Endothelial cell of umbilical vein (primary cell): ENCODE measurements at regions not wholly inside any gene's neighbourhood (a gene's known extent, or its start where the extent isn't known, plus 50 kb on each side); places are given as distances from the start of the nearest gene placed in this dataset.
A peak's percentile ranks its signal among the peaks of the same experiment; 100 is the strongest.

Source experiments
- BruUV-seq: library from RNA; stranded (reverse); fragments of 400-500 nt; replicated peaks from 2 replicates; lab custom pipeline; 2021; lab: Mats Ljungman, UMichigan
- CTCF ChIA-PET: fragments of 300-600, 350-600 bp; sonication (Branson Sonifier 250); formaldehyde crosslinking; loops from one replicate; lab custom pipeline; 2021; ENCODE audit warnings: antibody characterized with exemption, inconsistent platforms; lab: Charles Lee
- POLR2A ChIA-PET: fragments of 300-600, 350-600 bp; sonication (Branson Sonifier 250); formaldehyde crosslinking; loops from one replicate; lab custom pipeline; 2021; ENCODE audit warnings: antibody characterized with exemption, inconsistent platforms; lab: Charles Lee
- DNase-seq: peaks from one replicate; pipeline ENCODE4 v3.0.0-alpha.2; 2011; ENCODE audit warnings: low read depth, low spot score
- FAIRE-seq: peaks from 2 replicates; lab custom pipeline; 2011; peaks lifted over from hg19 to GRCh38; lab: Jason Lieb, UNC
- H2AFZ ChIP-seq: 2 replicates; pipeline ENCODE4 v1.6.0; 2012; ENCODE audit warnings: low read depth, low read length, control low read depth, inconsistent platforms
- H3K27ac ChIP-seq: 2 replicates; pipeline ENCODE4 v1.5.1; 2011; ENCODE audit warnings: low read depth, mild to moderate bottlenecking, control low read depth, low read length, moderate library complexity; ENCODE audit not compliant: insufficient read depth
- H3K27me3 ChIP-seq, 2 experiments: 2 replicates each; pipeline versions ENCODE4 v1.6.0 to v1.6.1; 2011; ENCODE audit warnings: low read length in 2 of 2, mixed read lengths in 1 of 2; ENCODE audit not compliant: control insufficient read depth in 2 of 2, insufficient read depth in 2 of 2
- H3K36me3 ChIP-seq, 2 experiments: 2 replicates in 1 of 2; 3 replicates in 1 of 2; pipeline ENCODE4 v1.5.1; 2011; ENCODE audit warnings: low read length in 2 of 2, mild to moderate bottlenecking in 1 of 2, moderate library complexity in 1 of 2; ENCODE audit not compliant: control insufficient read depth in 2 of 2, insufficient read depth in 2 of 2; ENCODE audit errors: extremely low read depth in 1 of 2
- H3K4me1 ChIP-seq: 3 replicates; pipeline ENCODE4 v1.5.1; 2011; ENCODE audit warnings: mild to moderate bottlenecking, low read length; ENCODE audit not compliant: control insufficient read depth, insufficient read depth; ENCODE audit errors: extremely low read depth
- H3K4me2 ChIP-seq: 2 replicates; pipeline ENCODE4 v1.6.1; 2011; ENCODE audit warnings: low read length, control low read depth, mixed read lengths; ENCODE audit not compliant: insufficient read depth
- H3K4me3 ChIP-seq, 3 experiments: fragments of 200-600 bp in 1 of 3; sonication (generic), shearing (Covaris generic) in 1 of 3; replicated peaks in 1 of 3; 2 replicates each; pipeline ENCODE4 v1.5.1; 2011 to 2016; ENCODE audit warnings: control low read depth in 3 of 3, low read length in 3 of 3, mild to moderate bottlenecking in 2 of 3, inconsistent platforms in 1 of 3, low read depth in 1 of 3, moderate library complexity in 1 of 3; ENCODE audit not compliant: insufficient read depth in 1 of 3
- H3K79me2 ChIP-seq: 2 replicates; pipeline ENCODE4 v1.6.0; 2012; ENCODE audit warnings: low read length, inconsistent platforms; ENCODE audit not compliant: control insufficient read depth, insufficient read depth
- H3K9ac ChIP-seq: replicated peaks from 2 replicates; pipeline ENCODE3; 2011; ENCODE audit warnings: low read length, control low read depth; ENCODE audit not compliant: insufficient read depth; ENCODE audit errors: extremely low read depth
- H3K9me1 ChIP-seq: replicated peaks from 3 replicates; pipeline ENCODE4 v1.6.0; 2011; ENCODE audit warnings: mild to moderate bottlenecking, low read length; ENCODE audit not compliant: control insufficient read depth, insufficient read depth; ENCODE audit errors: extremely low read depth
- H3K9me3 ChIP-seq: replicated peaks from 2 replicates; pipeline ENCODE4 v1.5.1; 2012; ENCODE audit warnings: low read length, inconsistent platforms; ENCODE audit not compliant: control insufficient read depth, insufficient read depth
- H4K20me1 ChIP-seq: replicated peaks from 2 replicates; pipeline ENCODE3; 2011; ENCODE audit warnings: mild to moderate bottlenecking, low read length; ENCODE audit not compliant: control insufficient read depth, insufficient read depth; ENCODE audit errors: extremely low read depth
- MYC ChIP-seq: IDR thresholded peaks from one replicate; pipeline ENCODE4 v1.6.1; 2011; ENCODE audit warnings: mild to moderate bottlenecking, low read depth, low read length
- dilution Hi-C: fragments of 300-500 bp; cut with MboI; formaldehyde crosslinking; loops from one replicate; pipeline ENCODE4 v1.15.0; 2019; ENCODE audit warnings: low sequenced_read_pairs; ENCODE audit not compliant: extremely low pct_ligation_motif_present
- intact Hi-C: fragments of 100-400 bp; cut with micrococcal nuclease; formaldehyde crosslinking; loops from one replicate; pipeline ENCODE4 v1.10.0; 2022
- TF ChIP-seq, protein P1 (sequence below), 2 donors: IDR thresholded peaks; 1 replicate in 1 of 2; 2 replicates in 1 of 2; pipeline ENCODE4 v1.5.1; 2011; ENCODE audit warnings: low read length in 2 of 2, mild to moderate bottlenecking in 2 of 2, moderate library complexity in 2 of 2, control low read depth in 1 of 2, inconsistent platforms in 1 of 2, low read depth in 1 of 2; ENCODE audit not compliant: insufficient read depth in 1 of 2; ENCODE audit errors: extremely low read depth in 1 of 2

DNA sequence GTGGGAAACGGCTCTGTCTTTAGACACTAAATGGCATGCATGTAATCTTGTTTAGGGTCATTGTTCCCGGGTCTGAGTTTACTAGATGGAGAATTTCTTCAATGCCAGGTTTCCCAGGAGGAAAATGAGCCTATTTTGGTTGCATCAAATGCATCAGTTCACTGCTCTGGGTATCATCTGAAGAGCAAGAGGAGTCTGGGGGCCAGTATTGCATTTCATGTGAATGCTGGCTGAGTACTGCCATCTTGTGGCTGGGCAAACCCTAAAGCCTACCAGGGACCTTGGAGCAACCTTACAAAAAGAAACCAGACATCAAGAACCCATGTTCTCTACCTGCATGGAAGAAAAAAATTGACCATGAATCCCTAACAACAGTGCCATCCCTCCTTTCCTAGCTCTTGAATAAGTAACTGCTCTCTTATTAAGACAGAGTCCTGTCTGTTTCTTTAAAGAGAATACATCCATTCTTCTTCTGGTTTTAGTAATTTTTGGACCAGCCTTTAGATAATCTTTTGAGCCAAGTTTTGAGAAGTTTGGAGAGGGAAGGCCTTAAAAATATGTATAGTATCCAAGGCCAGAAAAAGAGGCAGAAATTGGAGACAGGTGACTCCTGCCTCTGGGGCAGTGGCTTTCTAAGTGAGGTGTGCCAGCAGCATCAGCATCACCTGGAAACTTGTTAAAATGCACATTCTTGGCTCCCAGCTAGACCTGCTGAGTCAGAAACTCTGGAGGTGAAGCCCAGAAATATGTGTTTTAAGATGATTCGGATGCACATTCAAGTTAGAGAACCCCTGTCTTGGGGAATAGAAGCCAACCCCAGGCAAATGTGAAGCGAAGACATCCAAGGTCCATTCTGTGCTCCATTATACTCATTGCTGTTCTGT is 261.0 kb upstream of the CXCR4 start:
- Histone ChIP-seq H3K4me3 (no peak overlapping the region), H3K4me2 (no peak overlapping the region), H3K9me3 (no peaks in the 10 kb centered on the region), H3K27me3 (no peaks in the 10 kb centered on the region), H3K27ac (no peak overlapping the region), H4K20me1 (no peaks in the 10 kb centered on the region), H3K36me3 (no peaks in the 10 kb centered on the region), H2AFZ (no peak overlapping the region), H3K9ac (no peak overlapping the region), H3K79me2 (no peaks in the 10 kb centered on the region), H3K9me1 (no peaks in the 10 kb centered on the region), H3K4me1 (peaks cover 7% of the 10 kb centered on the region)
- POLR2A ChIA-PET, result no interaction called here
- FAIRE-seq, result peak; percentile 80
- no TSS peak for BruUV-seq
- dilution Hi-C loops (no loop called here), intact Hi-C loops (loop anchor here (1.0 to 5.0 kb wide), 6 partner anchors 141 to 1377 kb away; no protein-coding TSS in a partner anchor)
- peak; percentile 64 for DNase-seq
- no peak for TF ChIP-seq MYC
- TF ChIP-seq, protein P1, sequence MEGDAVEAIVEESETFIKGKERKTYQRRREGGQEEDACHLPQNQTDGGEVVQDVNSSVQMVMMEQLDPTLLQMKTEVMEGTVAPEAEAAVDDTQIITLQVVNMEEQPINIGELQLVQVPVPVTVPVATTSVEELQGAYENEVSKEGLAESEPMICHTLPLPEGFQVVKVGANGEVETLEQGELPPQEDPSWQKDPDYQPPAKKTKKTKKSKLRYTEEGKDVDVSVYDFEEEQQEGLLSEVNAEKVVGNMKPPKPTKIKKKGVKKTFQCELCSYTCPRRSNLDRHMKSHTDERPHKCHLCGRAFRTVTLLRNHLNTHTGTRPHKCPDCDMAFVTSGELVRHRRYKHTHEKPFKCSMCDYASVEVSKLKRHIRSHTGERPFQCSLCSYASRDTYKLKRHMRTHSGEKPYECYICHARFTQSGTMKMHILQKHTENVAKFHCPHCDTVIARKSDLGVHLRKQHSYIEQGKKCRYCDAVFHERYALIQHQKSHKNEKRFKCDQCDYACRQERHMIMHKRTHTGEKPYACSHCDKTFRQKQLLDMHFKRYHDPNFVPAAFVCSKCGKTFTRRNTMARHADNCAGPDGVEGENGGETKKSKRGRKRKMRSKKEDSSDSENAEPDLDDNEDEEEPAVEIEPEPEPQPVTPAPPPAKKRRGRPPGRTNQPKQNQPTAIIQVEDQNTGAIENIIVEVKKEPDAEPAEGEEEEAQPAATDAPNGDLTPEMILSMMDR (IDR thresholded peaks at IDR 0.05; ENCODE audit: extremely low read depth in 1 of 2, insufficient read depth in 1 of 2, low read depth in 1 of 2, low read length in 2 of 2), result peak; percentile 68 to 77
- CTCF ChIA-PET, result interaction anchor here (2.9 to 3.8 kb wide), 4 partner anchors 462 to 465 kb away, joined by 16 to 54 read pairs (median 31); no protein-coding TSS in a partner anchor
